HG03558 (cell line): ENCODE measurements at regions not wholly inside any gene's neighbourhood (a gene's known extent, or its start where the extent isn't known, plus 50 kb on each side); places are given as distances from the start of the nearest gene placed in this dataset.

Experiments
- ATAC-seq: cut with Tn5 transposase; IDR thresholded peaks from one replicate; pipeline ENCODE4 v1.9.1; 2021; ENCODE audit warnings: moderate number of reproducible peaks; ENCODE audit not compliant: unreplicated experiment; ENCODE audit errors: extremely low read depth

- no peak for ATAC-seq
These were observed 265.7 kb downstream of the MTX2 start for GRCh38 chr2:176534798-176535466.

- ATAC-seq = no peak
These were observed 266.3 kb downstream of the MTX2 start for GRCh38 chr2:176535467-176536113.

GRCh38 chr2:176536439-176537133, 267.3 kb downstream of the MTX2 start:
- no peak for ATAC-seq

- no peak for ATAC-seq
These were observed 268.7 kb downstream of the MTX2 start for GRCh38 chr2:176537932-176538331.

- no peak for ATAC-seq
These were observed 271.8 kb downstream of the MTX2 start for GRCh38 chr2:176540995-176541394.

- ATAC-seq = no peak
These were observed 273.2 kb downstream of the MTX2 start for GRCh38 chr2:176542476-176542875.

GRCh38 chr2:176544557-176544956, 275.3 kb downstream of the MTX2 start:
- no peak for ATAC-seq

- ATAC-seq = no peak
These were observed 276.0 kb downstream of the MTX2 start for GRCh38 chr2:176544991-176545956.

GRCh38 chr2:176546550-176546949, 277.3 kb downstream of the MTX2 start:
- ATAC-seq = no peak

- no peak for ATAC-seq
These were observed 283.4 kb downstream of the MTX2 start for GRCh38 chr2:176552501-176553135.

- ATAC-seq = no peak
These were observed 284.5 kb downstream of the MTX2 start for GRCh38 chr2:176553685-176554100.

- no peak for ATAC-seq
These were observed 285.1 kb downstream of the MTX2 start for GRCh38 chr2:176554101-176555048.

GRCh38 chr2:176555112-176555511, 285.9 kb downstream of the MTX2 start:
- no peak for ATAC-seq

- ATAC-seq = no peak
These were observed 286.5 kb downstream of the MTX2 start for GRCh38 chr2:176555781-176556180.

GRCh38 chr2:176556373-176556772, 287.1 kb downstream of the MTX2 start:
- ATAC-seq = no peak

GRCh38 chr2:176557821-176558220, 288.6 kb downstream of the MTX2 start:
- ATAC-seq = no peak

GRCh38 chr2:176558574-176559140, 289.4 kb downstream of the MTX2 start:
- ATAC-seq = no peak

GRCh38 chr2:176560296-176560695, 291.1 kb downstream of the MTX2 start:
- ATAC-seq = no peak
